B cell (primary cell): ENCODE measurements at regions not wholly inside any gene's neighbourhood (a gene's known extent, or its start where the extent isn't known, plus 50 kb on each side); places are given as distances from the start of the nearest gene placed in this dataset.

Source experiments
- ATAC-seq: fragments of 200-7000 bp; cut with Tn5 transposase; one replicate; pipeline ENCODE4 v1.10.0; 2021; ENCODE audit warnings: low read depth, mild to moderate bottlenecking, moderate number of reproducible peaks, moderate library complexity
- CTCF ChIA-PET: fragments of 350-600 bp; sonication (Branson Sonifier 250); formaldehyde crosslinking; loops from one replicate; lab custom pipeline; 2021; ENCODE audit warnings: antibody characterized with exemption, inconsistent platforms; lab: Charles Lee
- POLR2A ChIA-PET: fragments of 350-600 bp; sonication (Branson Sonifier 250); formaldehyde crosslinking; loops from one replicate; lab custom pipeline; 2021; ENCODE audit warnings: antibody characterized with exemption; lab: Charles Lee
- DNase-seq: peaks from one replicate; pipeline ENCODE4 v3.0.0; 2013
- H2AFZ ChIP-seq: 2 replicates; pipeline ENCODE4 v1.6.1; 2012; ENCODE audit warnings: mild to moderate bottlenecking, low read depth, low read length; ENCODE audit not compliant: insufficient read depth, poor library complexity, severe bottlenecking
- H3K27ac ChIP-seq, 2 donors: 1 replicate in 1 of 2; 2 replicates in 1 of 2; pipeline ENCODE4 v1.5.1; 2012 to 2013; ENCODE audit warnings: low read length in 2 of 2, mild to moderate bottlenecking in 2 of 2, moderate library complexity in 1 of 2
- H3K27me3 ChIP-seq, 4 experiments: fragments of 200-600 bp in 1 of 4; sonication (generic) in 1 of 4; replicated peaks in 1 of 4; 1 replicate in 2 of 4; 2 replicates in 2 of 4; pipeline versions ENCODE4 v1.6.1 to v1.7.0; 2013 to 2016; ENCODE audit warnings: low read length in 3 of 4, mild to moderate bottlenecking in 2 of 4, mixed read lengths in 1 of 4, moderate library complexity in 1 of 4; ENCODE audit not compliant: insufficient read depth in 4 of 4, control insufficient read depth in 3 of 4; ENCODE audit errors: control extremely low read depth in 1 of 4
- H3K36me3 ChIP-seq, 2 experiments: replicated peaks in 1 of 2; 1 replicate in 1 of 2; 2 replicates in 1 of 2; pipeline versions ENCODE4 v1.6.1 to v1.7.1; 2013; ENCODE audit warnings: low read length in 1 of 2; ENCODE audit not compliant: insufficient read depth in 2 of 2, control insufficient read depth in 1 of 2; ENCODE audit errors: control extremely low read depth in 1 of 2, extremely low read depth in 1 of 2
- H3K4me1 ChIP-seq, 2 donors: fragments of 200-600 bp in 1 of 2; sonication (generic) in 1 of 2; 1 replicate in 1 of 2; 2 replicates in 1 of 2; pipeline versions ENCODE4 v1.5.1 to v1.6.1; 2013 to 2017; ENCODE audit warnings: low read length in 2 of 2; ENCODE audit not compliant: control insufficient read depth in 2 of 2, insufficient read depth in 2 of 2
- H3K4me2 ChIP-seq: replicated peaks from 2 replicates; pipeline ENCODE3; 2012; ENCODE audit warnings: mild to moderate bottlenecking, low read depth, low read length; ENCODE audit not compliant: poor library complexity, severe bottlenecking
- H3K4me3 ChIP-seq, 5 experiments: fragments of 200-600 bp in 1 of 5; sonication (generic) in 1 of 5; 1 replicate in 3 of 5; 2 replicates in 2 of 5; pipeline versions ENCODE4 v1.5.1 to v1.7.0; 2011 to 2016; ENCODE audit warnings: low read length in 4 of 5, mild to moderate bottlenecking in 4 of 5, low read depth in 2 of 5, control low read depth in 1 of 5, moderate library complexity in 1 of 5; ENCODE audit not compliant: insufficient read depth in 1 of 5; ENCODE audit errors: control extremely low read depth in 1 of 5, extremely low read depth in 1 of 5
- H3K79me2 ChIP-seq: fragments of 200-600 bp; sonication (generic); one replicate; pipeline ENCODE4 v1.6.0; 2016; ENCODE audit warnings: low read length; ENCODE audit not compliant: control insufficient read depth, insufficient read depth
- H3K9ac ChIP-seq: fragments of 200-600 bp; sonication (generic); 2 replicates; pipeline ENCODE4 v1.6.1; 2017; ENCODE audit warnings: mild to moderate bottlenecking, low read length, moderate library complexity
- H3K9me3 ChIP-seq, 3 donors: one replicate each; pipeline versions ENCODE4 v1.6.1 to v1.7.1; 2013; ENCODE audit warnings: low read length in 2 of 3; ENCODE audit not compliant: control insufficient read depth in 2 of 3, insufficient read depth in 1 of 3; ENCODE audit errors: control extremely low read depth in 1 of 3
- H4K20me1 ChIP-seq: 2 replicates; pipeline ENCODE4 v1.6.0; 2012; ENCODE audit warnings: mild to moderate bottlenecking, low read length; ENCODE audit not compliant: insufficient read depth, control insufficient read depth, poor library complexity, severe bottlenecking
- H3K27ac Mint-ChIP-seq: one replicate; pipeline ENCODE4 v1.8.0; 2021; ENCODE audit warnings: mixed read lengths
- H3K27me3 Mint-ChIP-seq: one replicate; pipeline ENCODE4 v1.8.0; 2021; ENCODE audit warnings: mixed read lengths
- H3K4me1 Mint-ChIP-seq: one replicate; pipeline ENCODE4 v1.8.0; 2021; ENCODE audit warnings: mixed read lengths
- H3K4me3 Mint-ChIP-seq: one replicate; pipeline ENCODE4 v1.8.0; 2021; ENCODE audit warnings: mixed read lengths
- H3K9me3 Mint-ChIP-seq: one replicate; pipeline ENCODE4 v1.8.0; 2022; ENCODE audit warnings: mixed read lengths; ENCODE audit not compliant: insufficient read depth
- CTCF ChIP-seq: fragments of 200-600 bp; IDR thresholded peaks from one replicate; pipeline ENCODE4 v1.8.0; 2022; ENCODE audit warnings: antibody characterized with exemption, mild to moderate bottlenecking
- EZH2 ChIP-seq: IDR thresholded peaks from 2 replicates; pipeline ENCODE4 v1.6.1; 2012; ENCODE audit warnings: borderline replicate concordance, low read depth, mild to moderate bottlenecking, moderate library complexity, low read length; ENCODE audit not compliant: insufficient read depth, poor library complexity, severe bottlenecking
- WGBS: methylation state at CpG from one replicate; pipeline ENCODE4 v1.1.5; 2013; ENCODE audit warnings: missing lambda C conversion rate; ENCODE audit not compliant: insufficient coverage; 5-methylcytosine and 5-hydroxymethylcytosine counted together
- intact Hi-C: fragments of 100-400 bp; cut with micrococcal nuclease; formaldehyde crosslinking; loops from one replicate; pipeline ENCODE4 v1.10.0; 2022

GRCh38 chr20:6439737-6440442 lies 317.1 kb upstream of the FERMT1 start:
- no peak for TF ChIP-seq EZH2
- TF ChIP-seq CTCF, result no peak
- H3K27me3 Mint-ChIP-seq, result no peaks in the 10 kb centered on the region
- H3K9me3 Mint-ChIP-seq, result peaks cover 5% of the 10 kb centered on the region
- Histone ChIP-seq H4K20me1 (no peaks in the 10 kb centered on the region), H3K79me2 (no peaks in the 10 kb centered on the region), H3K4me3 (no peak overlapping the region), H3K36me3 (no peaks in the 10 kb centered on the region), H3K4me2 (no peak overlapping the region), H3K4me1 (no peaks in the 10 kb centered on the region), H3K27me3 (no peaks in the 10 kb centered on the region), H3K9ac (no peak overlapping the region), H3K9me3 (peaks cover 0 to 2% (median 0%) of the 10 kb centered on the region in 3 donors), H2AFZ (no peak overlapping the region), H3K27ac (no peak overlapping the region)
- intact Hi-C loops, result no loop called here
- DNase-seq (no peak), ATAC-seq (no peak)
- POLR2A ChIA-PET, result no interaction called here
- H3K4me3 Mint-ChIP-seq, result no peak overlapping the region
- CTCF ChIA-PET, result no interaction called here
- no peak overlapping the region for H3K27ac Mint-ChIP-seq
- 83% methylated on average over 2 of the region's 3 CpGs for WGBS
- H3K4me1 Mint-ChIP-seq, result no peaks in the 10 kb centered on the region

- Histone ChIP-seq H3K9me3 (no peaks in the 10 kb centered on the region), H4K20me1 (no peaks in the 10 kb centered on the region), H3K79me2 (no peaks in the 10 kb centered on the region), H3K9ac (no peak overlapping the region), H3K4me2 (no peak overlapping the region), H3K36me3 (no peaks in the 10 kb centered on the region), H3K27me3 (no peaks in the 10 kb centered on the region), H2AFZ (no peak overlapping the region), H3K4me3 (no peak overlapping the region), H3K4me1 (no peaks in the 10 kb centered on the region), H3K27ac (no peak overlapping the region)
- CTCF ChIA-PET, result no interaction called here
- Mint-ChIP-seq H3K9me3 (peaks cover 2% of the 10 kb centered on the region), H3K27me3 (no peaks in the 10 kb centered on the region), H3K4me1 (no peaks in the 10 kb centered on the region), H3K4me3 (no peak overlapping the region), H3K27ac (no peak overlapping the region)
- intact Hi-C loops, result no loop called here
- no peak for ATAC-seq
- no peak for TF ChIP-seq EZH2
- no peak for TF ChIP-seq CTCF
- WGBS, result no CpG with 5 or more reads among the region's 2 CpGs
- DNase-seq, result no peak
- POLR2A ChIA-PET, result no interaction called here
Observed at GRCh38 chr20:6434131-6434530, 311.3 kb upstream of the FERMT1 start.
